HG02973 (cell line): ENCODE measurements at regions not wholly inside any gene's neighbourhood (a gene's known extent, or its start where the extent isn't known, plus 50 kb on each side); places are given as distances from the start of the nearest gene placed in this dataset.
"Not testable (repeated sequence)": the region's sequence is repeated elsewhere in the genome, so short reads cannot be mapped to it uniquely, and the experiment has no call there.

Experiments used
- ATAC-seq: cut with Tn5 transposase; IDR thresholded peaks from one replicate; pipeline ENCODE4 v1.9.1; 2021; ENCODE audit warnings: moderate library complexity; ENCODE audit not compliant: unreplicated experiment

- no peak for ATAC-seq
Observed at GRCh38 chr7:9680713-9681112, 1247.3 kb downstream of the NXPH1 start.

GRCh38 chr7:9681284-9681683, 1247.9 kb downstream of the NXPH1 start:
- no peak for ATAC-seq

GRCh38 chr7:9691286-9691685, 1257.9 kb downstream of the NXPH1 start:
- ATAC-seq = no peak

- ATAC-seq = no peak
Observed at GRCh38 chr7:9698375-9698774, 1265.0 kb downstream of the NXPH1 start.

GRCh38 chr7:9709216-9709615, 1264.5 kb upstream of the PHF14 start:
- ATAC-seq = no peak

- no peak for ATAC-seq
Observed at GRCh38 chr7:9711259-9711918, 1262.3 kb upstream of the PHF14 start.

GRCh38 chr7:9718071-9718661, 1255.5 kb upstream of the PHF14 start:
- no peak for ATAC-seq

GRCh38 chr7:9719303-9719702, 1254.4 kb upstream of the PHF14 start:
- no peak for ATAC-seq

- ATAC-seq = no peak
Observed at GRCh38 chr7:9719721-9720120, 1254.0 kb upstream of the PHF14 start.

- not testable (repeated sequence) for ATAC-seq
Observed at GRCh38 chr7:9725940-9726663, 1247.6 kb upstream of the PHF14 start.

- ATAC-seq = not testable (repeated sequence)
Observed at GRCh38 chr7:9726811-9727210, 1246.9 kb upstream of the PHF14 start.

- ATAC-seq = not testable (repeated sequence)
Observed at GRCh38 chr7:9727467-9727869, 1246.2 kb upstream of the PHF14 start.

GRCh38 chr7:9728014-9728657, 1245.5 kb upstream of the PHF14 start:
- ATAC-seq = not testable (repeated sequence)

- no peak for ATAC-seq
Observed at GRCh38 chr7:9752033-9752432, 1221.6 kb upstream of the PHF14 start.

- no peak for ATAC-seq
Observed at GRCh38 chr7:9761224-9761623, 1212.4 kb upstream of the PHF14 start.

GRCh38 chr7:9776900-9777299, 1196.8 kb upstream of the PHF14 start:
- ATAC-seq = no peak

GRCh38 chr7:9778367-9778766, 1195.3 kb upstream of the PHF14 start:
- no peak for ATAC-seq

GRCh38 chr7:9781710-9782109, 1192.0 kb upstream of the PHF14 start:
- ATAC-seq = no peak

- ATAC-seq = no peak
Observed at GRCh38 chr7:9782275-9782674, 1191.4 kb upstream of the PHF14 start.

GRCh38 chr7:9785211-9785610, 1188.5 kb upstream of the PHF14 start:
- no peak for ATAC-seq

- no peak for ATAC-seq
Observed at GRCh38 chr7:9796241-9796640, 1177.4 kb upstream of the PHF14 start.
